NCI-H1092 treated with DMSO at 0.1 percent for 48 hours (cell line): ENCODE measurements at regions not wholly inside any gene's neighbourhood (a gene's known extent, or its start where the extent isn't known, plus 50 kb on each side); places are given as distances from the start of the nearest gene placed in this dataset.
"Not testable (repeated sequence)": the region's sequence is repeated elsewhere in the genome, so short reads cannot be mapped to it uniquely, and the experiment has no call there.

Experiments
- DNase-seq: peaks from one replicate; lab custom pipeline; 2025; lab: John Stamatoyannopoulos, UW

DNA sequence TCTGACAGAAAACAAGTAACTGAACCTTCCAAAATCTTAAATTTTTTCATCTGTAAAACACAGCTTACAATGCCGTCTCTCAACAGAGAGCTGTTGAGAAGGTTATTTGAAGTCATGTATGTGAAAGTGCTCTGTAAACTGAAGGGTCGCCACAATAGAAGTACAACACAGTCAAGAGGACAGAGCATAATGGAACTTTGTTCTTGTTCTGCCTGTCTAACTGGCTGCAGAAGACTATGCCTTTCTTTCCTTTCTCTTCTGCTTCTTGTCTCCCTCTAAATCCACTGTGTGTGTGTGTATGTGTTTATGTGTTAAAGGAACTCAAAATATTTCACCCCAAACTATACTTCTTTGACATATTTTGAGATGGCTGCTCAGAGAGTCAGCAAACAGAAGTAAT lies 365.8 kb upstream of the RND3 start:
- DNase-seq = no peak

GRCh38 chr2:150850641-150851040 lies 363.2 kb upstream of the RND3 start:
- DNase-seq = no peak

DNA sequence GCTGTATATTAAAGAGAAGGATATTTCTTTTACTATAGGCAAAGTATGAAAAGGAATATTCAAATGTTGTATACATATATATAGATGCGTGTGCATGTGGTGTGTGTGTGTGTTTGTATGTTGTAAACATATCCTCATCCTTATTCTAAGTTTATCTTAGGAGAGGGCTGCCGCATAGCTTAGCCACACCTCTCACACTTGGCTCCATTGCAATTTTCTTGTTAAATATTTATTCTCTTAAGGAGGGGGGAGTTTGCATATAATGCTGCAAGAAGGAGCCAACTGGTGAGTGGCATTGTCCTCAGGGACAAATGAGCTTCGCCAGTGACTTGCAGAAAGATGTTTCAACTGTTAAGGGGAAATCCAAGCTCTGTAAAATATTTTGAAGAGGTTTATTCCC lies 360.1 kb upstream of the RND3 start:
- no peak for DNase-seq

DNA sequence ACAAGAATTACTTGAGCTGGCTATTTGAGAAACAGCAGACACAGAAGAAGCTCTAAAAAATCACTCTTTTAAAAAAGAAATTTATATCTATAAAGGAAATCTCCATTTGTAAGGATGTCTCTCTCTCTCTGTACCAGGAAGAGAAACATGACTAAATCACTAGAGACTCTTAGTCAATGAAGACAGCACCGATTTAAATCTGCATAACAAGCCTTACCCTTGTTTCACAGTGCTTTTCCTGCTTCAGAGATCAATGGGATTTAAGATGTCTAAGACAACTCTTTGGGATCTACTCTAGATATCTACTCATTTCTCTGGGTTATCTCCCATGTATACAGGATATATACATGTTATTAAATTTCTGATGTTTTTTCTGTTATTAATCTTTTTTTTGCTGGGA lies 359.2 kb upstream of the RND3 start:
- no peak for DNase-seq

DNA sequence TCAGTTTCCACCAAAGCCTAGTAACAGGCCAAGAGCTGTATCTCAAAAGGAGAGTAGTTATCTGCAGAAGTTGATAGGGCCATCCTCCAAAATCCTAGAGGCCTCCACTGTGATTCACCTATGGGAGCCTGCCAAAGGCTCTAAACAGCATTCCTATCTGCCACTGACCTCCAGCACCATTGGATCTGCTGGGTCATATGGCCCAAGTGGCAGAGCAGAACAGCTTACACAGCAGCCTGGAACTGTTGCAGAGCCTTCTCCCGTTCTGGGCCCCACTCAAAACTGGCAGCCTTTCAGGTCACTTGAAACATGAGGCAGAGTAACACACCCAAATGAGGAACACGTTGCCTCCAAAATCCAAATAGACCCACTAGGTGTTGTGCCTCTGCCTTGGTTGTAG lies 345.2 kb upstream of the RND3 start:
- DNase-seq = no peak

- DNase-seq = no peak
Observed at GRCh38 chr2:150824118-150824517, 336.7 kb upstream of the RND3 start.

- DNase-seq = no peak
Observed at GRCh38 chr2:150817422-150817821, 330.0 kb upstream of the RND3 start.

DNA sequence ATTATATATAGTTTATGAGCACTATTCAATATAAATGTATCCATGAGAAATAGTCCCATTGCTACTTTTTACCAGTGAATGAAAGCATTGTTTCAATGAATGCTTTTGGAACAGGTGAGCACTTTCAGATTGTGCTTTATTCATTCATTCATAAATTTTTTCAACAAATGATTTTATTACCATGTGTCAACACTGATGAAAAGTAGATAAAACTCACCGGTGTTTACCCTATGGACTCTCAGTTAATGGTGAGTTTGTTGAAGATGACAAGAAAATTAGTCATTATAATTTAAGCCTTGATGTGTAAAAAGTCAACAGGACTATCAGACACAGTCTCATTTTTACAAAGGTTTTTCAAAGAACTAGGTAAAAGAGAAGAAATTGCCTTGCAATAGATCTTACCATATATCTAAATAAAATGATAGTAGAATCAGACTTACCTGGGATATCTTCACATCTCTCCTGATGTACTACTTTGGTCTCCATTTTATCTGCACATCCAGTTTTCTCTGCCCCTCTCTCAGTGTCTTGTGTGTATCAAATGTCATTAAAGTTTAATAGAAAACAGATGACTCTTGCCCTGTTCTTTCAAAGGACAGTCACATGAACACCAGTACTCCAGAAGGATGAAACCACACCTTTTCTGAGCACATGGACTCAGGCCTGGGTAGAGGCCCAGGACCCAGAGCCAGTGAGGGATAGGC lies 325.3 kb upstream of the RND3 start:
- DNase-seq = no peak

DNA sequence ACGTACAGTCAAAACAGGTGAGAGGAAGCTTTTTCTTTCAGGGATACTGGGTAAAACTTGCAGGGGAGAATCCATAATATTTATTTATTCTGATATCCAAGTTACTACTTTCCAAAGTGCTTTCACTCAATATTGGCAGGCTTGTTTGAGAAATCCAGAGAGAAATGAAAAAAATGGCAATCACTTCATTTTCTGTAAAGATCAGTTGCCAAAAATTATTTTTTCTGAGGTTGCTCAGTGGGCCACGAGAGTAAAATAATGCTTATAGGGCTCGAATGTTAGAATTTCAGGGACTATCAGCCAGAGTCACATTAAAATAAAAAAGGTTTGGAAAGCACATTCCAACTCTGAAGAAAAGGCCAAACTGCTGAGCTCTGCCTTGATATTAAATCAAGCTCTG lies 324.6 kb upstream of the RND3 start:
- DNase-seq = no peak

DNA sequence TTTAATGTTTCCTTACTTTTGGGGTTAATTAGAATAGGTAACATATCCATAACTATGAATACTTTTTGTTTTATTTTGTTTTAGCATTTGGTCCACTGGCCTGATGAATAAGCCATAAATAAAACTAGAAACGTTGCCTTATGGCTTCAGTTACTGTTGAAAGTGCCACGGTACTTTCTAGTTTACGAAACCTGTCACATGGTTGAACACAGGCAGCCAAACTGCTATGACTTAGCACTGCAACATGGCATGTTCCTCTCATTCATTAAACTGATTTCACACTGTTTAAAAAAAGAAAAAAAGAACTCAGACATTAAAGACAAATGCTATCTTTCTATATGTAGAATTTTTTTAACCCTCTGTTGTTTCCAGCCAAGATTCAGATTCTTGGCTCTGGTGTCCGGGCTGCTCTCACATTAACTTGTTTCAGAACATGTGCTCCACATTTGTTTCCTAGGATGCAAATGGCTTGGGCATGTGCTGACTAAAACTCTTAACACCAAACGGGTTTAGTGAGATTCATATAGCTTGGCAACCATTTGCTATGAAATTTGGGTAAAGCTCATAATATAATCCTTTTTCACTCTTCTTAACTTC lies 323.9 kb upstream of the RND3 start:
- no peak for DNase-seq

GRCh38 chr2:150809103-150809502 lies 321.6 kb upstream of the RND3 start:
- no peak for DNase-seq

GRCh38 chr2:150806336-150806735 lies 318.9 kb upstream of the RND3 start:
- no peak for DNase-seq

DNA sequence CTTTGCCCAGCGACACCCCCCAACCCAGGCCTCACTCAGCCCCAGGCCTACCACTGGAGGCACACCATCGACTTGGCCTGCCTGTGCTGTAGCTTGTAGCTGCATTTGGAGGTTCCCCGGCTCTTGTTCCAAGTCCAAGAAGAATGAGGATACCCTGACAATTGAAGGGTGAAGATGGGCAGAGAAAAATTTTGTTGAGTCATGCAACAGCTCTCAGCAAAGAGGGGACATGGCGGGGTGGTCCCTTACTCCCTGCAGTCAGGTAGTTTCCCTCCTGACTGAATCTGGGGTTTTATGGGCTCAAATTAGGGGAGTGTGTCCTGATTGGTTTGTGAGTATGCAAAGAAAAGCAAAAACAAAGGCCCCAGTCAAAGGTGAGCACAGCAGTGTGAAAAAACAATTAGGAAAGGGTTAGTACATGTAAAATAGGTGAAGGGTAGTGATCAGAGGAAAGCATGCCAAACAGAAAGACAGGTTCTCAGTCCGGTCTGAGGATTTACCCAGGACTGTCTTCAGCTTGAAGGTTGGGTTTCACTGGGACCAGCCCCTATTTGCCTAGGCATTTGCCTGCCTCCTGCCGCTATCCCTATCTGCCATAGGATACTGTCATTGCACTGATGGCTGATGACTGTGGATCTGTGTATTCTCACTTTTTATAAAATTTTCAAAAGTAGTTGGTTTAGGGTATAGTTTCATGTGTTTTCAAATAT lies 316.4 kb upstream of the RND3 start:
- no peak for DNase-seq

GRCh38 chr2:150802635-150803034 lies 315.2 kb upstream of the RND3 start:
- no peak for DNase-seq

GRCh38 chr2:150796236-150796635 lies 308.8 kb upstream of the RND3 start:
- DNase-seq = not testable (repeated sequence)

DNA sequence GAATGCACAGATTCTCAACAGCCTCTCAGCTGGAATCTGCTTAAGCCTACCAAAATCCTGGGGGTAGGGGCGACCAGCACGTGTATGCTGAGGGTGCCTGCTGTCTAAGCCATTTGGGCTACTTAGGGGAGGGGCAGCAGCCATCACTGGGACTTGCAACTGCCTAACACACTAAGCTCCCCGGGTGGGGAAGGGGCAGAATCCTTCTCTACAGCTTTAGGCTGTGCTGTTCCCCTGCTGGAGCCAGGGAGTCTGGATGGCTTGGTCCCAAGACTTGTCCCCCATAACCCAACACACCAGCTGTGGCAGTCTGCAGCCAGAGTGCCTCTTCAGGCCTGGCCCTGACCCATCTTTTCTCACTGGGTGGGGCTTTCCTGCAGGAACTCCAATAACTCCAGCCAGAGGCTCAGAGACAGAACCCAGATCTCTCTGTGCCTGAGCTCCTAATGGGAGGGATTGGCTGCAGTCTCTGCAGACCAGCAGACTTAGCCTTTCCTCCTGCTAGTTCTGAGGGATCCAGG lies 305.4 kb upstream of the RND3 start:
- no peak for DNase-seq

DNA sequence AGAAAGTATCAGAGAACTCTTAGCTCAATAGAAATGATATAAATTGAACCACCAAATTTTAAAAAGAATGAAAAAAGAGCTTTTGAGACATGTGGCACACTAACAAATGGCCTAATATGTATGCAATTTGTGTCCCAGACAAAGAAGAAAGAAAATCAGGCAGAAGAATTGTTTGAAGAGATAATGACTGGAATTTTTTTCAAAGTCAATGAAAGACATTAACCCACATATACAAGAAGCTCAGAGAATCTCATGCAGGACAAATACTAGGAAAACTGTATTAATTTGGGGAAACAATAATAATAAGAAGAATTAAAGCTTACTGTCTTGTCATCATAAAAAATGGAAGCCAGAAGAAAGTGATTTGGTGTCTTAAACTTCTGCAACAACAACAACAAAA lies 304.1 kb upstream of the RND3 start:
- DNase-seq = no peak

DNA sequence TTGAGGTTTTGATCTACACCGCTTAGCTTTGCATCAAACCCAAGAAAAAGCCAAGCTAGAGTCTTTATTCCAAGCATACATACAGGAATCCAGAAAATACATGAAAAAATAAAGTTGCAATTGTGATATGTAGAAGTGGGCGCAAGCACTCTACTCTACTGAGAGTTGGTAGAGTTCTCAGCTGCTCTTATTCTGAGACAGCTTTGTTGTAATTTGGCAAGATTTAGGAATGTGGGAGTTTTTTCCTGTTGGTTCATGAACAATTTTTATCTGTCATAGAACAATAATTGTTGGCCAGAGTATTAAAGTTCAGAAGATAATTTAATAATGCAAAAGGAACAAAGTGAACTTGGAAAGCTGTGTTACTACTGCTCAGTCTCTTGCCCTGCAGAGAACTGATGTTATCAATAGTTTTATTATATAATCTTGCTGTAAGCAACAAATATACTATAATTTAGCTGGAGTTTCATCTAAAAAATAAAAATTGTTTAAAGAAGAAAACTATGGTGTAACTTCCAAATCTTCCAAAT lies 302.0 kb upstream of the RND3 start:
- no peak for DNase-seq

GRCh38 chr2:150788426-150789140 lies 301.1 kb upstream of the RND3 start:
- no peak for DNase-seq

DNA sequence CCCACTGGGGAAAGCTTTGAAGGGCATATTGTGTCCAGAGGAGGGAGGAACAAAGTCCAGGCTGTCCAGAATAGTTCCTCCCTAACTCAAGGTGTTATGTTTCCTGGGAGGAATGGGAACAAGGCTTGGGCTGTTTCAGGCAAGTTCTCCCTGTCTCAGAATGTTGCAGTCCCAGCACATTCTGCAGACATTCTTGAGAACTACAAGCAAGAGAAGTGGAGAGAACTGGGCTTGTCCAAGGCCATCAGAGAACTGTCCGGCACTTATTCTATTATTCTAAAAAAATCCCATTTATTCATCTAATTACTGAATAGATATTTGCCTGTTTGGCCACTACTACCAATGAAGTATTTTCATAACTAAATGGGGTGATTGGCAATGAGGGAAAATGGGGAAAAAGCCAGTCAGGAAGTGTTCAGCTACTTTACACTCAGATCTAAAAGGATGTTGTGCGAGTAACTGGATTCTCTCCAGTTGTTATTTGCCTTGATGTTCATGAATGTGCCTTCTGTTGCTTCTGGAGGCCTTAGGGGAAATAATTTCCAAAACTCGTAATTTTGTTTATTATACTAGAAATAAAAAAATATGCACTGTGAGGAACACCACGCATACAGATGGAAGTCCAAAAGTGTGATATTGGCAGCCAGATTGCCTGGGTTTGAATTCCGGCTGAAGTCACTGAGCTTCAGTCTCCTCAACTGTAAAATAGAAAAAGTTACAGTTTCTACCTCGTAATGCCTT lies 300.1 kb upstream of the RND3 start:
- DNase-seq = no peak

DNA sequence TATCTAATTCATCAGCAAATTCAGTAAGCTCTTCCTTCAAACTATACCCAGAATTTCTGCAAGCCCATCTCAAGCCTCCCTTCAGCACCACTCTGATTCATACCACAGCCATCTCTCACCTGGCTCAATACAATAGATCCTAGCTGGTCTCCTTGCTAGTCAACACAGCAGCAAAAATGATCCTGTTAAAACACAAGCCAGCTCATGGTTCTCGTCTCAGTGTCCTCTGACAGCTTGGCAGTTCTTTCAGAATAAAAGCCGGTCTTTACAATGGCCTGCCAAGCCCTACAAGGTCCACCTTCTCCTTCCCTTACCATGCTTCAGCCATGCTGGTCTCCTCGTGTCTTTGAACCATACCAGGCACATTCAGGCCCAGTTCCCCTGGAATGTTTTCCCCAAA lies 296.9 kb upstream of the RND3 start:
- no peak for DNase-seq

- no peak for DNase-seq
Observed at GRCh38 chr2:150783896-150784295, 296.4 kb upstream of the RND3 start.
